NCI-H187 (cell line): ENCODE measurements at regions not wholly inside any gene's neighbourhood (a gene's known extent, or its start where the extent isn't known, plus 50 kb on each side); places are given as distances from the start of the nearest gene placed in this dataset.
"Not testable (repeated sequence)": the region's sequence is repeated elsewhere in the genome, so short reads cannot be mapped to it uniquely, and the experiment has no call there.

Experiments
- DNase-seq, 2 experiments: peaks; one replicate each; lab custom pipeline; 2025; lab: John Stamatoyannopoulos, UW

DNA sequence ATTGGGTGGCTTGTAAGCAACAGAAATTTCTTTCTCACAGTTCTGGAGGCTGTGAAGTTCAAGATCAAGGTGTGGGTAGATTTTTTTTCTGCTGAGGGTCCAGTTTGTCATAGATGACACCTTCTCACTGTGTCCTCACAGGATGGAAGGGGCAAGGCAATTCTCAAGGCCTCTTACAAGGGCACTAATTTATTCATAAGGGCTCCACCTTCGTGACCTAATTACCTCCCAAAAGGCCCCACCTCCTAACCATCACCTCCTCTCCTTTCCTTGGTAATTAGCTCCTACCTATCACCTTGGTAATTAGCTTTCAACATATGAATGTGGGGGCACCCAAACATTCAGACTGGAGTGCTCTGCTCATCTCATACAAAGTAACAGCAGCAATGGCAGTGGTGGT, 92.3 kb upstream of the CD44 start:
- DNase-seq, result no peak

- no peak for DNase-seq
These were observed 91.8 kb upstream of the CD44 start for GRCh38 chr11:35047179-35047578.

GRCh38 chr11:35047769-35048168, 91.2 kb upstream of the CD44 start:
- no peak for DNase-seq

GRCh38 chr11:35048346-35048745, 90.6 kb upstream of the CD44 start:
- not testable (repeated sequence) for DNase-seq

DNA sequence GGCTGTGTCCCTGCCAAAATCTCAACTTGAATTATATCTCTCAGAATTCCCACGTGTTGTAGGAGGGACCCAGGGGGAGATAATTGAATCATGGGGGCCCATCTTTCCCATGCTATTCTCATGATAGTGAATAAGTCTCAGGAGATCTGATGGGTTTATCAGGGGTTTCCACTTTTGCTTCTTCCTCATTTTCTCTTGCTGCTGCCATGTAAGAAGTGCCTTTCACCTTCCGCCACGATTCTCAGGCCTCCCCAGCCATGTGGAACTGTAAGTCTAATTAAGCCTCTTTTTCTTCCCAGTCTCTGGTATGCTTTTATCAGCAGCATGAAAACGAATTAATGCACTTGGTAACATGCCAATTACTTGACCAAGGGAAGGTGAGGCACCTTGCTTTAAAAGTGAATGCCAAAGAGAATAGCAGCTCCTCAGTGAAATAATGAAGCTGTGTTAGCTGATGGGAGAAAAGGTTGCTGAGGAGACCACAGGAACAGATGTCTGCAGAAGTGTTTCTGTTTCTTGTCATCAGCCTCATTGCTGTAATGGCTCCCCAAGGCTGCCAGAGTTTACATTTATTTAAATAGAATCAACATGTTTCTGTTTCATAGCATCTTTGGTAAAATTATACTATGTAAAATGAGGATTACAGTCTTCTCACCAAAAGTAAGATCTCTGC, 89.0 kb upstream of the CD44 start:
- no peak for DNase-seq

GRCh38 chr11:35050541-35050995, 88.4 kb upstream of the CD44 start:
- no peak for DNase-seq

DNA sequence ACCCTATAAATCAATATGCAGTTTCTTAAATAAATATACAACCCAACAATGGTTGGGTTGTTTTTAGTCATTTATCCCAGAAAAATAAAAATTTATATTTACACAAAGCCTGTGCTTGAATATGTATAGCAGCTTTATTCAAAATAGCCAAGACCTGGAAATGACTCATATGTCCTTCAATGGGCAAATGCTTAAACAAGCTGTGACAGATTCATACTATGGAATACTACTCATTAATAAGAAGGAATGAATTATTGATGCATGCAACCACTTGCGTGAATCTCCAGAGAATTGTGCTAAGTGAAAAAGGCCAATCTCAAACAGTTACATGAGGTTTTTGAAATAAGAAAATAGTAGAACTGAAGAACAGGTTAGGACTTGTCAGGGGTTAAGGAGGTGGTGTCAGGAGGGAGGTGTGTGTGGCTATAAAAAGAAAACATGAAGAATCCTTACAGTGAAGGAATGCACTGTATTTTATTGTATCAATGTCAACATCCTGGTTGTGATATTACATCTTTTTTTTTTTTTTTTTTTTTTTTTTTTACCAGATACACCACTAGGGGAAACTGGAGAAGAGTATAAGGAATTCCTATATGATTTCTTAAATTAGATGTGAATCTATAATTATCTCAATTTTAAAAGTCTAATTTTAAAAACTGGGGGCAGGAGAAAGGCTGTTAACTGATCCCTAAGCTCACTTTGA, 82.4 kb upstream of the CD44 start:
- DNase-seq, result no peak

- DNase-seq, result no peak
These were observed 80.9 kb upstream of the CD44 start for GRCh38 chr11:35057926-35058668.

DNA sequence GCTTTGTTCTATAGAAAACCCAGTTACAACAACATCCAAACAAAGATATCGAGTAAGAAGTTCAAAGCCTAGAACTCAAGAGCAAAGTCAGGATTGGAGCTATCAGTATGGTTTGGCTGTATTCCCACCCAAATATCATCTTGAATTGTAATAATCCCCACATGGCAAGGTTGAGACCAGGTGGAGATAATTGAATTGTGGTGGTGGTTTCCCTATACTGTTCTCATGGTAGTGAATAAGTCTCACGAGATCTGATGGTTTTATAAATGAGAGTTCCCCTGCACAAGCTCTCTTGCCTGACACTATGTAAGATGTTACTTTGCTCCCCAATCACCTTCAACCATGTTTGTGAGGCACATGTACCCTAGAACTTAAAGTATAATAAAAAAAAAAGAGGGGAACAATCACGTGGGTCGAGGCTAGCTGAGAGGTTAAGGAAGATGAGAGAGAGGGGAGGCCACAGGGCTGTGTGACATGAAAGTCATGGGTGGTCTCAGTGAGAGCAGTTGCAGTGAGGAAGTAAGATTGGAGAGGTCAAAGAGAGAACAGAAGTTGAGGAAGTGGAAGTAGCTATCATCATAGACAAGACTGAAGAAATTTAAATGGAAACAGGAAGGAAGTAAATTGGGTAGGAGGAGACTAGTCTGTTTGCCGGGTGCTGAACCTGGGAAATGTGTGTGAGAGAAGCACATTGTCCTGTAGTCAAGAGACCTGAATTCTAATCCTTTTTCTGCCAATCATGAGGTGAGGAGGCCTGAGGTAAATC, 80.1 kb upstream of the CD44 start:
- DNase-seq, result no peak

- no peak for DNase-seq
These were observed 77.2 kb upstream of the CD44 start for GRCh38 chr11:35061516-35062440.

GRCh38 chr11:35063488-35063931, 75.5 kb upstream of the CD44 start:
- DNase-seq, result no peak

GRCh38 chr11:35064114-35064800, 74.7 kb upstream of the CD44 start:
- DNase-seq, result no peak

GRCh38 chr11:35065566-35065965, 73.4 kb upstream of the CD44 start:
- no peak for DNase-seq

DNA sequence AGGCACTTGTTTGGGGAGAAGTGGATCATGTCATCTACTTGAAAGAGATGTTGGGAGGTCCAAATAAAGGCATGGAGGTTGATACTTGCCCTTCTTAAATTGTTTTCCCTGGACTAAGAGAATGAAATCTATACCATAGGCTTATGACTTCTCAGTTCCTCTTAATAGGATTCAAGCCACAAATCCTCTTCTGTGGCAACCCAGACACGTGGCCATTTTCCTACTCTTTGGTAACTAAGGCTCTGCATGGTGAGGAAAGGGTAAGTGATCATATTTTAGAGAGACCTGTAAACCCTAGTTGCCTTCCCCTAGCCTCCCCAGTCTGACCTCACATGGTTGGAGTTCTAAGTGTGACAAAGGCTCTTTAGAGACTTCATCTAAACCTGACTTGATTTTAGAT, 72.9 kb upstream of the CD44 start:
- no peak for DNase-seq

DNA sequence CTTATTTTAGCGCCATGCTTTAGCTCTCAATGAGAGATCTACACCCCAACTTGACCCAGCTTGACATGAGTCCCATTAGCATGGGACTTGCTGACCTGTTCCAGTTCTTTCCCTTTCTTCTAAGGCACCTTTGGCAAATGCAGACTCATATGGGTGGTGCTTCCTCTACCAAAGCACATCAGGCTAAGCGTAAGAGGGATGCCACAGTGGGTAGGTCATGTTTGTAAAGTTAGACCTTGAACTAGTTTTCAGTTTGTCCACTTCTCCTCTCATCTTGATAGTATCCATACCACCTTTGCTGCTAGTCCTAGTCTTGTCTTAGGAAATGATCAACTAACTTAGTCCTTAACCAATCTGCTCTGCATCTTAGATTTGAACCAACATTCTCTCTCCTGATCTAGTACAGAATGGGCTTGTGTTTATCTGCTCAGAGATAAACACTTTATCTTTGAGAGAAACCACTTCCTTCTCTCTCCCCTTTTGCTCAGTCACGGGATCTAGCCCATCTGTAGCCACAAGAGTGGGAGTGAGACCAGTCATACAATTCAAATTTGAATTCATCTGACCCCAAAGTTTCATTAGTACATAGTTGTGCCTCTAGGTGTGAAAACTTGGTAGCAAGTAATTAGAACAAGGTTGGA, 72.1 kb upstream of the CD44 start:
- DNase-seq, result no peak

DNA sequence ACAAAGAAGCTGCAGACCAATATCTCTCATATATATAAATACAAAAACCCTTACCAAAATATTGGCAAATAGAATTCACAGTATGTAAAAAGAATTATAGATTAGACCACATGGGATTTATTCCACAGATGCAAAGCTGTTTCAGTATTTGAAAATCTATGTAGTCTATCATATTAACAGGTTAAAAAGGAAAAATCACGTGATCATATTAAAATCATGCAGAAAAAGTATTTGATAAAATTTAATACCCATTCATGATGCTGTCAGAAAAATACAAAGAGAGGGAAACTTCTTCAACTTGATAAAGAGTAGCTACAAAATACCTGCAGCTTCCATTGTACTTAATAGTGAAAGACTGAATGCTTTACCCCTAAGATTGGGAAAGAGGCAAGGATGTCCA, 67.2 kb upstream of the CD44 start:
- DNase-seq, result no peak

DNA sequence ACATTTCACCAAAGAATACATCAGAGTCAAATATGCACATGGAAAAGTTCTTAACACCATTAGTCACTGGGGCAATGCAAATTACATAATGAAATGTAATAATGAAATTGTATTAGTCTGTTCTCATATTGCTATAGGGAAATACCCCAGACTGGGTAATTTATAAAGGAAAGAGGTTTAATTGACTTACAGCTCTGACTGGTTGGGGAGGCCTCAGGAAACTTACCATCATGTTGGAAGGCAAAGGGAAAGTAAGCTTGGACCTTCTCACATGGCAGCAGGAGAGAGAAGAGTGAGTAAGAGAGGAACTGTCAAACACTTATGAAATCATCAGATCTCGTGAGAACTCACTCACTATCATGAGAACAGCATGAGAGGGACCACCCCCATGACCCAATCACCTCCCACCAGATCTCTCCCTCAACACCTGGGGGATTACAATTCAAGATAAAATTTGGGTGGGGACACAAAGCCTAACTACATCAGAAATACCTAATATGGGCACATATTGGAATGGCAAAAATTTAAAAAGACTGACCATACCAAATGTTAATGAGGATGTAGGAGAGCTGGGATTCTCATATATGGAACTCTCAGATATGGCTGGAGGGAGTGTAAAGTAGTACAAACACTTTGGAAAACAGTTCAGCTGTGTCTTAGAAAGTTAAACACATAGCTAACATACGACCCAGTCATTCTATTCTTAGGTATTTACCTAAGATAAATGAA, 65.1 kb upstream of the CD44 start:
- DNase-seq, result no peak

GRCh38 chr11:35076201-35077100, 62.5 kb upstream of the CD44 start:
- no peak for DNase-seq
